HG03442 (cell line): ENCODE measurements at regions not wholly inside any gene's neighbourhood (a gene's known extent, or its start where the extent isn't known, plus 50 kb on each side); places are given as distances from the start of the nearest gene placed in this dataset.

Experiments
- ATAC-seq: cut with Tn5 transposase; IDR thresholded peaks from one replicate; pipeline ENCODE4 v1.9.1; 2021; ENCODE audit warnings: mild to moderate bottlenecking, moderate library complexity; ENCODE audit not compliant: unreplicated experiment

GRCh38 chr22:48179571-48180546, 1417.4 kb downstream of the TBC1D22A start:
- no peak for ATAC-seq

DNA sequence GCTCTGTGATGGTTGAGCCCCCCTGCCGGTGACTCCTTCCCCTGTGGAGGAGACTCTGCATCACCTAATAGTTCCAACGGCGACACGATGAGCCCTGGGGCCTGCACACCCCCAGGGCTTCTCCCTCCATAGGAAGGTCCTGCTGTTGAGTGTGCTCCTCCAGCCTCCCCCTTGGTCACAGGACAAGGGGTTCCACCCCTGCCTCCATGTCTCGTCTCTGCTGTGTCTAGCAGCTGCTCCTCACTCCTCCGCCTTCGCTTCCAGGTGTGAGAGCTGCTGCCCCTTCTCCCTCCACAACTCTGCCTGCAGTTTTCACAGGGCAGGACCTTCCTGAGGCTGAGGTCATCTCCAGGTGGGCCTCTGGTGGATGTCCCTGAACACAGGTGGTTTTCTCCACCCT, 1416.1 kb downstream of the TBC1D22A start:
- no peak for ATAC-seq

DNA sequence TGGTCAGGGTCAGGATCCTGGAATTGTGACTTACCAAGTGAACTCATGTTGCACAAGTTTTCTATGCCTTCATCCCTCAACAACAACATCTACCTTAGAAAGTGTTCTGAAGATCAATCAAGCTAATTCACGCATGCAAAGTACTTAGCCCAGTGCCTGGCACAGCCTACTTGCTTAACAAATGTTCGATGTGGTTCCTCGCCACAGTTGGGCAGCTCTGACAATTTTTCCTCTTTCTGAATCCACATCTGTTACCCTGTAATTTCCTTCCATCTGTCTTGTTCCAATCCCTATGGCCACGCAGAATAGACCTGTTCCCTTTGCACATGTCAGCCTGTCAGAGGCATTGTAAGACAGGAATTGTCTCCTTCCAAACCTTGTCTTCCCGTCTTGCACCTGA, 1415.2 kb downstream of the TBC1D22A start:
- no peak for ATAC-seq

DNA sequence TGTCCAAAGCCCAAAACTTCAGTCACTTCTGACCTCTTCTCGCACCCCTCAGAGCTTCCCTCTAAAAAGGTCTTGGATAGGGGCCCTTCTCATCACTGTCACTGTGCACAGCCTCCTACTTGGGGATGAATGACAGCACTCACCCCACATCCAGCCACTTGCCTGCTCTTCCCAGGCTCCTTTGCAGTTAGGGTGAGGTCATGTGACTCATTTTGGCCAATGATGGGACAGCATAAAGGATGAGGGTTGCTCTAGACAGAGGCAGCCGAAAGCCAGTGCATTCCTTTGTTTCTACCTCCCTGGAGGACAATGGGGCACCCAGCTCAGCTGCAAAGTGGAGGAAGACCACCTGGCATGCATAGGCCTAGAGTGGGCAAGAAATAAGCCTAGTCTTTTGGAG, 1413.3 kb downstream of the TBC1D22A start:
- no peak for ATAC-seq

GRCh38 chr22:48173773-48174160, 1411.3 kb downstream of the TBC1D22A start:
- ATAC-seq, result no peak

DNA sequence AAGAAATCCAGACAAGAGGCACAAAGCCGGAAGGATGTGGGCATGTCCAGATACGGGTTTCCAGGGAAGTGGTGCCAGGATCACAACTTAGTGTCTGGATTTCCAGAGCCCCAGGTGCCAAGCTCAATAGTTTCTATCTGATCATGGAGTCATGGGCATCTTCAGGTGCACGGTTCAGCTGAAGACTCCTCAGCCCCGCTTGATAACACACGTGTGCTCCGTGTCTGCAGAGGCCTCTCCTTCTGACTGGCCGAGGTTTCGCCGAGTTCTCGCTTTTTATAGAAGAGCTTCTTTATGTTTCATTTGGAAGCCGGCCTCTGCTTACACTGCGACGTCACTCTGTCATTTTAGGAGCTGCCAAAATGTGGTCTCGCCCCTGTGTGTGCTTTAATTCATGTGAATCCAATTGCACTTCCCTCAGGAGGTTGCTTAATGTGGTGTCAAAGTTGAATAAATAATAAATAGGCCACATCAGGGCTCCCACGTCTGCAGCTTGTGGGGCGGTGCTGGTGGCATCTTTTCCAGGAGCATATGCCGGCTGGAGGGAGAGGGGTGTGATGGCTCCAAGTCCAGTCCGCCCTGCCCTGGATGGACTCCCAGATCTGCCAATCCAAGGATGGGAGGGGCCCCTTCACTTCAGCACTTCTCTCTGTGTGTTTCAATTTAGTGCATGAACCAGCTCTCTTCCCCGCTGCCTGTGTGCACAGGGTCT, 1410.8 kb downstream of the TBC1D22A start:
- ATAC-seq, result no peak

DNA sequence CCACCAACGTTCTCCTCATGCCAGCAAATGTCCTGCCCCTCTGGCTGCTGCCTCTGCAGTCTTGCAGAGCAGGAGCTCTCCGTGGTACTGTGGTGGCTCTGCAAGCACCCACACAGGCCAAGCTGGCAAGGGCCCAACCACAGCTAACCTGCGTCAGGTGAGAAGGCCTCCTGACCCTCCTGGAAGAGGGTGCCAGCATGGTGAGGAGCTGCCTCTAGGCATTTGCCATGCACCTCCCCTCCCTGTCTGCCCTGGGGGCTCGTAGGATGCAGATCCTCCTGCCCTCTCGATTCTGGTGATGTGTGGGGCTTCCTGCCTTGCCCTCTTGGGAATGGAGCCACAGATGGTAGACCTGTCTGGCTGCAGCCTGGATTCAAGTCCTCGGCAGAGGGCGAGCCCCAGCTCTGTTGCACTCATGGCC, 1408.8 kb downstream of the TBC1D22A start:
- ATAC-seq, result no peak

DNA sequence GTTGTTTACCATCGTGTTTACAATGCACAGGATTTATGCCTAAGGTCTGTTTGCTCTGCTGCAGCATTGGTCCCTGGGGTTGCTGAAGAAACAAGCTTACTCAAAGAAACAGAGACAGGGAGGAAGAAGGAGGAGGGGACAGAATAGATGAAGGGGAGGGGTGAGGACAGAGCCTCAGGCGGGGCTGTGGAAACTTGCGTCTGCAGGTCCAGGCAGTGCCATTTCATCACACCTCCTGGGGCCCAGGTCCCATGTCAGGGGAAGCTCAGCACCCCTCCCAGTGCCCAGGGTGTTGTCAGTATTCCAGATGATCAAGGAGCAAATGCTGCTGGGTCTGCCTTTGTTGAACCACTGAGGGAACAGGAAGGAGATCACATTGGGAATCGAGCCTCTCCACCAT, 1406.8 kb downstream of the TBC1D22A start:
- ATAC-seq, result no peak

- no peak for ATAC-seq
Observed at GRCh38 chr22:48167238-48167637, 1404.8 kb downstream of the TBC1D22A start.

GRCh38 chr22:48161298-48161697, 1398.8 kb downstream of the TBC1D22A start:
- ATAC-seq, result no peak

- no peak for ATAC-seq
Observed at GRCh38 chr22:48157676-48158075, 1395.2 kb downstream of the TBC1D22A start.

DNA sequence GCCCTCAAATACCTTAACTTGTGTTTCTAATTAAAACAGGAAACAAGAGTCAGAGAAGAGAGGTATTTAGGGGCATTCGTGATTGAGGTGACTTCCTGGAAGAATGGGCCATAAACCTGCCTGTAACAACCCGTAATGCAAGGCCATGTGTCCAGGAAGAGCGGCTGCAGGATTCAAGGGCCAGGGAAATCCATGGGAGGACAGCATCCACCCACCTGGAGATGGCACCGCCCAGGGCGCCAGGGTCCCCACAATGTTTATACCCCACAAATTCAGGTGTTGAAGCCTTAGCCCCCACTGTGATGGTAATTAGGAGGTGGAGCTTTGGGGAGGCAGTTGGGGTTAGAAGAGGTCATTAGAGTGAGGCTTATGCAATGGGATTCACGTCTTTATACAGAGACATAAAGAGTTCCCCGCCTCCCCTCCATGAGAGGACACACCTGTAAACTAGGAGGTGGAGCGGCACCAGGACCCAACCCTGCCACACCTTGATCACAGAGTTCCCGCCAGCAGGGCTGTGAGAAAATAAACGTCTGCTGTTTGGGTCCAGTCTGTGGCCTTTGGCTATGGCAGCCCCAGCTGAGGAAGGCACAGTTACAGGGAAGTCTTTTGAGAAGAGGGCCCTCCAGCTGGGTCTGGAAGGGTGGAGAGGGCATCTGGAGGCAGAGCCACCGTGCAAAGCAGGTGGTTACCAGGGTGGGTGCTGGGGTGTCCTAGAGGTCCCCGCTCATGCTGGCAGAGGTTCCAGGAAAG, 1394.3 kb downstream of the TBC1D22A start:
- ATAC-seq, result no peak

DNA sequence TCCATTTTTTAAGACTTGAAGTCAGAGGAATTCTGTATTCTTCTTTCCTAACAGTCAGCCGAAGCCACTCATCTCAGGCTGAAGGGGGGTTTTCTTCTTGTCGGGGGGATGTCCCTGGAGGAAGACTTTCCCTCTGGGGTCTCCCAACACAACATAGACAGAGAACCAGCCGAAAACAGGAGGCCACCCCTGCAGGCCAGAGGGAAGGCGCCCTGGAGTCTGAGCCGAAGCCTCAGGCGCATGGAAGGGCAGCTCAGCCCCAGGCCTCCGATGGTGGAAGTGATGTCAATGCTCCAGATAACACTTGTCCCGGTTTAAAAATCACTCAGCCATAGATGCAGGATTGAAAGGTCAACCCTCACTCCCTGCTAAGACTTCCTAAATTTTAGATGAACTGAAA, 1393.0 kb downstream of the TBC1D22A start:
- ATAC-seq, result no peak

- no peak for ATAC-seq
Observed at GRCh38 chr22:48154943-48155240, 1392.4 kb downstream of the TBC1D22A start.

GRCh38 chr22:48154169-48154942, 1391.9 kb downstream of the TBC1D22A start:
- ATAC-seq, result no peak

- ATAC-seq, result no peak
Observed at GRCh38 chr22:48153726-48154125, 1391.3 kb downstream of the TBC1D22A start.

GRCh38 chr22:48152916-48153315, 1390.5 kb downstream of the TBC1D22A start:
- no peak for ATAC-seq

DNA sequence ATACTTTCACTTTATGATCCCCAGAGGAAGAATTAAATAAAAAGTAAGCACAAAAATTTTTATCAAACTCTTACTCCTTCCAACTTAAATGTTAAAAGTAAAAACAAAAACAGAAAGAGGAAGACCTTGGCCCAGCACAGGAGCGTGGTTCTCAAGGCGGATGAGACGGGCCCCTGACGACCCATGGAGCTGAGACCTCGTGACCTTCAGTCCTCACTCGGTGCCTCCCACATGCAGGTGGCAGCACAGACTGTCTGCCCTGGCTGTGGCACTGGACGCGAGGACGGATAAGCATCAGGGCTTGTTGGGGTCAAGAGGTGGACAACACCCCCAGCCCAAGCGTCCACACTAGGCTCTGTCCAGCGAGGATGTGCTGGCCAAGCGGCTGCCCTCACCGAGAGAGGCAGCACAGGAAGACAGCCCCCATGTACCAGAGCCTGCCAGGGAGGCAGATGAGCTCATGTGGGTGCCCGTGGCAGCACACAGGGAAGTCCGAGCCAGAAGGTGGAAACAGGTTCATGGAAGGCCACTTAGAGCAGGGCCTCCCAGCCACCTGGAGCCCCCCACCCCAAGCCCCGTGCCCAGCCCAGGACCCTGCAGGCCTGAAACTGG, 1389.8 kb downstream of the TBC1D22A start:
- no peak for ATAC-seq

GRCh38 chr22:48151641-48152040, 1389.2 kb downstream of the TBC1D22A start:
- no peak for ATAC-seq

DNA sequence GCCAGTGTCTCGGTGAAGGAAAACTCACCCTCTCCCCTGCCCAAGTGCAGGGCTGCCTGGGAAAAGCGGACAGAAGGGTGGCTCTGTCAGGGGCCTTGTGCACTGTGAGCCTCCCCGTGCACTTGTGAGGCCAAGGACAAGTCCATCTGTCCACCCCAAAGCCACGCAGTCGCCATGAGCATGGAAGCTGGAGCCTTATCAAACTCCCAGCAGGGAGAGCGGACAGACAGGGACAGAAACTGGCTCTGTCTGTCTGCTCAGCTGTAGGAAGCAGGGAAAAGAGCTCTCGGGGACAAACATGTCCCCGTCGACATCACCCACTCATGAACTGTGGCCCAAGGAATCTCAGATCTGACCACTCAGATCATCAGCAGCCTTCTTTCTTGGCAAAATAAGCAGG, 1385.4 kb downstream of the TBC1D22A start:
- ATAC-seq, result no peak
